ENCODE measurements at regions not wholly inside any gene's neighbourhood (a gene's known extent, or its start where the extent isn't known, plus 50 kb on each side); places are given as distances from the start of the nearest gene placed in this dataset.

DNA sequence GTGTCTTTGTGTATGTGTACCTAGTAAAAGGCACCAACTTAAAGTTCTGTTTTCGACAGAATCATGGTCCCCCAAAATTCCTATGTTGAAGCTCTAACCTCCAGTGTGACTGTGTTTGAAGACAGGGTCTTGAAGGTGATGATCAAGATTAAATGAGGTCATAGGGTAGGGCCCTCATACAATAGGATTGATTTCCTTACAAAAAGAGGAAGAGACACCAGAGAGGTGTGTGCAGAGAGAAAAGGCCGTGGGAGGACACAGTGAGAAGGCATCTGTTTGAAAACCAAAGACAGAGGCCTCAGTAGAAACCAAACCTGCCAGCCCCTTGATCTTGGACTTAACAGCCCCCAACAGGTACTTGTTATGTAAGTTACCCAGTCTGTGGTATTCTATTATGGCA is 52.0 kb upstream of the CORO2B start:
- no peaks in the 10 kb centered on the region for H3K9me1 ChIP-seq (replicated peaks; ENCODE audit: control insufficient read depth, extremely low read depth, insufficient read depth, low read length)
- H4K20me1 ChIP-seq (replicated peaks; ENCODE audit: control insufficient read depth, extremely low read depth, insufficient read depth, low read length) = no peaks in the 10 kb centered on the region
- H3K27me3 ChIP-seq (ENCODE audit: control insufficient read depth in 2 of 2, insufficient read depth in 2 of 2, low read length in 2 of 2) = peaks cover 2 to 8% of the 10 kb centered on the region in 2 experiments
- TF ChIP-seq, protein P1, sequence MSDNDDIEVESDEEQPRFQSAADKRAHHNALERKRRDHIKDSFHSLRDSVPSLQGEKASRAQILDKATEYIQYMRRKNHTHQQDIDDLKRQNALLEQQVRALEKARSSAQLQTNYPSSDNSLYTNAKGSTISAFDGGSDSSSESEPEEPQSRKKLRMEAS (IDR thresholded peaks at IDR 0.05; ENCODE audit: insufficient read depth, insufficient read length) = no peak
- no peak for TF ChIP-seq FOS (IDR thresholded peaks at IDR 0.05; ENCODE audit: borderline replicate concordance, insufficient read depth, low read length)
- TF ChIP-seq JUN (IDR thresholded peaks at IDR 0.05; ENCODE audit: borderline replicate concordance, insufficient read depth, insufficient read length, low read depth) = no peak
- no peak for TF ChIP-seq POLR2A (IDR thresholded peaks at IDR 0.05; ENCODE audit: low read depth, low read length)
- TF ChIP-seq POLR2AphosphoS5 (IDR thresholded peaks at IDR 0.05; ENCODE audit: insufficient read depth, low read depth, low read length) = no peak
- no peak for TF ChIP-seq GATA2 (IDR thresholded peaks at IDR 0.05; ENCODE audit: insufficient read depth, insufficient read length, low read depth, low read length)
- TF ChIP-seq MYC (IDR thresholded peaks at IDR 0.05; ENCODE audit: low read depth, low read length) = no peak
- TF ChIP-seq, protein P2, sequence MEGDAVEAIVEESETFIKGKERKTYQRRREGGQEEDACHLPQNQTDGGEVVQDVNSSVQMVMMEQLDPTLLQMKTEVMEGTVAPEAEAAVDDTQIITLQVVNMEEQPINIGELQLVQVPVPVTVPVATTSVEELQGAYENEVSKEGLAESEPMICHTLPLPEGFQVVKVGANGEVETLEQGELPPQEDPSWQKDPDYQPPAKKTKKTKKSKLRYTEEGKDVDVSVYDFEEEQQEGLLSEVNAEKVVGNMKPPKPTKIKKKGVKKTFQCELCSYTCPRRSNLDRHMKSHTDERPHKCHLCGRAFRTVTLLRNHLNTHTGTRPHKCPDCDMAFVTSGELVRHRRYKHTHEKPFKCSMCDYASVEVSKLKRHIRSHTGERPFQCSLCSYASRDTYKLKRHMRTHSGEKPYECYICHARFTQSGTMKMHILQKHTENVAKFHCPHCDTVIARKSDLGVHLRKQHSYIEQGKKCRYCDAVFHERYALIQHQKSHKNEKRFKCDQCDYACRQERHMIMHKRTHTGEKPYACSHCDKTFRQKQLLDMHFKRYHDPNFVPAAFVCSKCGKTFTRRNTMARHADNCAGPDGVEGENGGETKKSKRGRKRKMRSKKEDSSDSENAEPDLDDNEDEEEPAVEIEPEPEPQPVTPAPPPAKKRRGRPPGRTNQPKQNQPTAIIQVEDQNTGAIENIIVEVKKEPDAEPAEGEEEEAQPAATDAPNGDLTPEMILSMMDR (IDR thresholded peaks at IDR 0.05; ENCODE audit: extremely low read depth in 1 of 2, insufficient read depth in 1 of 2, low read depth in 1 of 2, low read length in 2 of 2) = no peak
- TF ChIP-seq EZH2 (IDR thresholded peaks at IDR 0.05; ENCODE audit: borderline replicate concordance, low read depth, low read length, severe bottlenecking) = no peak
- no peaks in the 10 kb centered on the region for H3K79me2 ChIP-seq (ENCODE audit: control insufficient read depth, insufficient read depth, low read length)
- H3K4me2 ChIP-seq (ENCODE audit: insufficient read depth, low read length) = no peak overlapping the region
- intact Hi-C loops (cut with micrococcal nuclease) (no loop called here), dilution Hi-C loops (cut with MboI; ENCODE audit: extremely low pct_ligation_motif_present, low sequenced_read_pairs) (no loop called here)
- no peak overlapping the region for H2AFZ ChIP-seq (ENCODE audit: low read depth, low read length)
- no peak overlapping the region for H3K9ac ChIP-seq (replicated peaks; ENCODE audit: extremely low read depth, insufficient read depth, low read length)
- no peaks in the 10 kb centered on the region for H3K9me3 ChIP-seq (replicated peaks; ENCODE audit: control insufficient read depth, insufficient read depth, low read length)
- CTCF ChIA-PET = interaction anchor here (0.6 to 1.6 kb wide), 7 partner anchors 11 to 220 kb away, joined by 3 to 7 read pairs (median 4); no protein-coding TSS in a partner anchor
- no peaks in the 10 kb centered on the region for H3K36me3 ChIP-seq (ENCODE audit: control insufficient read depth in 2 of 2, extremely low read depth in 1 of 2, insufficient read depth in 2 of 2, low read length in 2 of 2)
- POLR2A ChIA-PET = no interaction called here
- H3K4me3 ChIP-seq (replicated peaks in 1 of 3; ENCODE audit: insufficient read depth in 1 of 3, low read depth in 1 of 3, low read length in 3 of 3) = no peak overlapping the region
- DNase-seq (ENCODE audit: low read depth, low spot score) = no peak
- FAIRE-seq = no peak
- peaks cover 7% of the 10 kb centered on the region for H3K4me1 ChIP-seq (ENCODE audit: control insufficient read depth, extremely low read depth, insufficient read depth, low read length)
- no peak overlapping the region for H3K27ac ChIP-seq (ENCODE audit: insufficient read depth, low read depth, low read length)
- no TSS peak for BruUV-seq (replicated peaks)

Measured in endothelial cell of umbilical vein (primary cell).